OCI-LY1 (cell line): ENCODE measurements at regions not wholly inside any gene's neighbourhood (a gene's known extent, or its start where the extent isn't known, plus 50 kb on each side); places are given as distances from the start of the nearest gene placed in this dataset.

Experiments used
- EZH2 ChIP-seq: fragments of 200-600 bp; sonication (generic), shearing (Covaris generic); IDR thresholded peaks from 2 replicates; pipeline ENCODE4 v1.8.0; 2017; ENCODE audit warnings: borderline replicate concordance, mixed run types, mild to moderate bottlenecking, antibody characterized with exemption, low read length, moderate library complexity, mixed read lengths
- TF ChIP-seq, protein P1 (sequence below): fragments of 200-600 bp; sonication (generic), shearing (Covaris generic); IDR thresholded peaks from 2 replicates; pipeline ENCODE4 v1.5.1; 2017; ENCODE audit warnings: mild to moderate bottlenecking, antibody characterized with exemption, low read length, moderate library complexity, mixed read lengths

DNA sequence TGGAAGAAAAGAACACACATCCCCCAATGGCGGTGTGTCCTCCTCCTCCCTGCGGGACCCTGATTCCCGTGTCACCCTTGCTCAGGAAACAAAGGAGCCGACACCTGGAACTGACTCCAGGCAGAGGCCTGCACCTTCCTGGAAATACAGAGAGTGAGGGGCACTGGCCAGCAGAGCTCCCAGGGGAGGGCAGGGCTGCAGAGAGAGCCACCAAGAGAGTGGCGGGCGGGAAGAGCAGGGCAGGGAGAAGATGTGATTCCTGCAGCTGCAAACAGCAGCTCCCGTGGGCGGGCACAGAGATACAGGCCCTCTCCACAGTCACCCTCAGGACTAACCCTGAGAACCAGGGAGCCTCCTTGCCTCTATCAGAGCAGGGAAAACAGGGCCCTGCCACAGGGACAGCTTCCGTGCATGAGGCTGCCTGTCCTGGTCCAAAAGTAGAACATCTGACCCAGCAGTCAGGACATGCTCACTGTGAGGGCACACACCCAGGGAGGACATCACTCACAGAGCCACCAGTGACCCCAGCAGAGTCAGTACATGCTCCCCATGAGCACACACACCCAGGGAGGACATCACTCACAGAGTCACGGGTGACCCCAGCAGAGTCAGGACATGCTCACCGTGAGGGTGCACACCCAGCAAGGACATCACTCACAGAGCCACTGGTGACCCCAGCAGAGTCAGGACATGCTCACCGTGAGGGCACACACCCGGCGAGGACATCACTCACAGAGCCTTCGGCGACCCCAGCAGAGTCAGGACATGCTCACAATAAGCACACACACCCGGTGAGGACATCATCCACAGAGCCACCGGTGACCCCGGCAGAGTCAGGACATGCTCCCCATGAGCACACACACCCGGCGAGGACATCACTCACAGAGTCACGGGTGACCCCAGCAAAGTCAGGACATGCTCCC, 193.1 kb downstream of the DLL1 start:
- TF ChIP-seq, protein P1, sequence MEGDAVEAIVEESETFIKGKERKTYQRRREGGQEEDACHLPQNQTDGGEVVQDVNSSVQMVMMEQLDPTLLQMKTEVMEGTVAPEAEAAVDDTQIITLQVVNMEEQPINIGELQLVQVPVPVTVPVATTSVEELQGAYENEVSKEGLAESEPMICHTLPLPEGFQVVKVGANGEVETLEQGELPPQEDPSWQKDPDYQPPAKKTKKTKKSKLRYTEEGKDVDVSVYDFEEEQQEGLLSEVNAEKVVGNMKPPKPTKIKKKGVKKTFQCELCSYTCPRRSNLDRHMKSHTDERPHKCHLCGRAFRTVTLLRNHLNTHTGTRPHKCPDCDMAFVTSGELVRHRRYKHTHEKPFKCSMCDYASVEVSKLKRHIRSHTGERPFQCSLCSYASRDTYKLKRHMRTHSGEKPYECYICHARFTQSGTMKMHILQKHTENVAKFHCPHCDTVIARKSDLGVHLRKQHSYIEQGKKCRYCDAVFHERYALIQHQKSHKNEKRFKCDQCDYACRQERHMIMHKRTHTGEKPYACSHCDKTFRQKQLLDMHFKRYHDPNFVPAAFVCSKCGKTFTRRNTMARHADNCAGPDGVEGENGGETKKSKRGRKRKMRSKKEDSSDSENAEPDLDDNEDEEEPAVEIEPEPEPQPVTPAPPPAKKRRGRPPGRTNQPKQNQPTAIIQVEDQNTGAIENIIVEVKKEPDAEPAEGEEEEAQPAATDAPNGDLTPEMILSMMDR = no peak
- no peak for TF ChIP-seq EZH2
